Spleen (tissue), 11 donors: ENCODE measurements at regions not wholly inside any gene's neighbourhood (a gene's known extent, or its start where the extent isn't known, plus 50 kb on each side); places are given as distances from the start of the nearest gene placed in this dataset.

Experiments used
- DNase-seq: peaks from one replicate; pipeline ENCODE4 v3.0.0-alpha.2; 2020
- H3K27ac ChIP-seq, 8 donors: fragments of 200-600 bp; sonication (generic) in 7 of 8; 1 replicate in 4 of 8; 2 replicates in 4 of 8; pipeline versions ENCODE4 v1.5.0 to v1.8.0; 2016 to 2021; ENCODE audit warnings: inconsistent platforms in 4 of 8, mild to moderate bottlenecking in 4 of 8, moderate library complexity in 1 of 8
- H3K27me3 ChIP-seq, 7 donors: fragments of 200-600 bp; sonication (generic) in 6 of 7; replicated peaks in 1 of 7; 1 replicate in 4 of 7; 2 replicates in 3 of 7; pipeline versions ENCODE4 v1.5.0 to v1.8.0; 2016 to 2021; ENCODE audit warnings: inconsistent platforms in 3 of 7, mild to moderate bottlenecking in 1 of 7
- H3K36me3 ChIP-seq, 6 donors: fragments of 200-600 bp; sonication (generic) in 5 of 6; 1 replicate in 4 of 6; 2 replicates in 2 of 6; pipeline versions ENCODE4 v1.5.0 to v1.8.0; 2016 to 2021; ENCODE audit warnings: inconsistent platforms in 2 of 6
- H3K4me1 ChIP-seq, 6 donors: fragments of 200-600 bp; sonication (generic) in 5 of 6; 1 replicate in 3 of 6; 2 replicates in 3 of 6; pipeline versions ENCODE4 v1.5.0 to v1.8.0; 2016 to 2021; ENCODE audit warnings: inconsistent platforms in 3 of 6
- H3K4me3 ChIP-seq, 8 donors: fragments of 200-600 bp; sonication (generic) in 7 of 8; 1 replicate in 4 of 8; 2 replicates in 4 of 8; pipeline versions ENCODE4 v1.5.0 to v1.8.0; 2016 to 2021; ENCODE audit warnings: inconsistent platforms in 4 of 8, mild to moderate bottlenecking in 4 of 8, moderate library complexity in 2 of 8
- H3K9me3 ChIP-seq, 8 donors: fragments of 200-600 bp; sonication (generic) in 7 of 8; 1 replicate in 4 of 8; 2 replicates in 4 of 8; pipeline versions ENCODE4 v1.5.0 to v1.8.0; 2016 to 2021; ENCODE audit warnings: inconsistent platforms in 4 of 8
- CTCF ChIP-seq, 11 experiments: fragments of 200-600 bp in 7 of 11; fragments of 450-650 bp in 4 of 11; sonication (generic) in 4 of 11; IDR thresholded peaks in 8 of 11; conservative IDR thresholded peaks in 3 of 11; 1 replicate in 7 of 11; 2 replicates in 4 of 11; pipeline versions ENCODE4 v1.4.0 to v1.8.0; 2016 to 2021; ENCODE audit warnings: antibody characterized with exemption in 11 of 11, inconsistent platforms in 4 of 11, mild to moderate bottlenecking in 1 of 11
- POLR2A ChIP-seq, 3 donors: fragments of 450-650 bp; IDR thresholded peaks; one replicate each; pipeline ENCODE4 v1.5.1; 2017; ENCODE audit warnings: antibody characterized with exemption in 3 of 3, mild to moderate bottlenecking in 1 of 3
- POLR2AphosphoS5 ChIP-seq, 3 donors: sonication (generic); formaldehyde crosslinking; IDR thresholded peaks; one replicate each; pipeline ENCODE4 v1.5.1; 2017; ENCODE audit warnings: antibody characterized with exemption in 3 of 3
- WGBS, 5 donors: extraction: QIAGEN DNeasy Blood & Tissue Kit in 3 of 5; methylation state at CpG; one replicate each; pipeline versions ENCODE4 v1.1.5 to v1.1.7; 2013 to 2018; 5-methylcytosine and 5-hydroxymethylcytosine counted together
- intact Hi-C: fragments of 100-400 bp; cut with DNase I; formaldehyde crosslinking; loops from one replicate; pipeline ENCODE4 v1.15.0; 2023; ENCODE audit warnings: low total_unique reads
- donor health status: healthy with polysubstance abuse.
- donor health status: DM: no; HTN: no; CAD: no; lungs with moderate emphysema.
- donor health status: DM: no; HTN: no; CAD: no.
- donor health status: Bipolar disorder and iron deficiency.
- donor health status: healthy.
- donor health status: DM: no; HTN: no; CAD: no.
- donor health status: DM: yes; HTN: yes; CAD: no.

DNA sequence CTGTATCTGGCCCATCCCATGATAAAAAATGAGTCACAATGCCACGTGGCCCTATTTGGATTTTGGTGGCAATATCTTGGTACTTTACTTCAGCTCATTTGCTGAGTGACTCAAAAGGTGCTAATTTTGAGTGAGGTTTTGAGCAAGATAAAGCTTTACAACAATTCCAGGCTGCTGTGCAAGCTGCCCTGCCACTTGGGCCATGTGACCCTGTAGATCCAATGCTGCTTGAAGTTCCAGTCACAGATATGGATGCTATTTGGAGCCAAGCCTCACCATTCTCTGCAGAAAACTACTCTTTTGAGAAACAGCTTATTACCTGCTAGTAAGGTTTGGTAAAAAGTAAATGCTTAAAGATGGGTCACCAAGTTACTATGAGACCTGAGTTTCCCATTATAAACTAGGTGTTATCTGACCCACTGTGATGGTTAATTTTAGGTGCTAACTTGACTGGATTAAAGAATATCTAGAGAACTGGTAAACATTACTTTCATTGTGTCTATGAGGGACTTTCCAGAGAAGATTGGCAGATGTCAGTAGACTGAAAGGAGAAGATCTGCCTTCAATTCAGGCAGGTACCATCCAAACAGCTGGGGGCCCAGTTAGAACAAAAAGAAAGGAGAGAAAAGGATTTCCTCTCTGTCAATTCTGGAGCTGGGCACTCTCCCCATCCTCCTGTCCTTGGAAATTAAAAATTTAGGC lies 1083.9 kb downstream of the DIPK2A start:
- intact Hi-C loops, result no loop called here
- DNase-seq, result no peak
- Histone ChIP-seq H3K4me3 (no peak overlapping the region), H3K9me3 (peaks cover 0 to 5% (median 1%) of the 10 kb centered on the region in 8 donors), H3K27ac (no peak overlapping the region), H3K36me3 (no peaks in the 10 kb centered on the region), H3K27me3 (no peaks in the 10 kb centered on the region), H3K4me1 (no peaks in the 10 kb centered on the region)
- TF ChIP-seq POLR2AphosphoS5 (IDR thresholded peaks at IDR 0.05) (no peak), POLR2A (IDR thresholded peaks at IDR 0.05) (no peak), CTCF (IDR thresholded peaks at IDR 0.05 in 8 of 11, conservative IDR thresholded peaks at IDR 0.05 in 3 of 11) (no peak)
- WGBS, 5 donors, result 57 to 79% (median 70%) methylated on average over 1 of the region's 1 CpG

- 74 to 98% (median 97%) methylated on average over 1 of the region's 1 CpG for WGBS, 5 donors
- peaks cover 0 to 28% (median 21%) of the 10 kb centered on the region in 8 donors for H3K9me3 ChIP-seq
- no peaks in the 10 kb centered on the region for H3K4me1 ChIP-seq
- intact Hi-C loops, result no loop called here
- DNase-seq, result no peak
- no peak overlapping the region for H3K4me3 ChIP-seq
- no peak overlapping the region for H3K27ac ChIP-seq
- H3K27me3 ChIP-seq, result no peaks in the 10 kb centered on the region
- H3K36me3 ChIP-seq, result no peaks in the 10 kb centered on the region
- TF ChIP-seq CTCF (IDR thresholded peaks at IDR 0.05 in 8 of 11, conservative IDR thresholded peaks at IDR 0.05 in 3 of 11), result no peak
Measured at GRCh38 chr3:145058483-145058882, 1086.9 kb downstream of the DIPK2A start.

- Histone ChIP-seq H3K27me3 (no peaks in the 10 kb centered on the region), H3K27ac (no peak overlapping the region), H3K36me3 (no peaks in the 10 kb centered on the region), H3K9me3 (peaks cover 0 to 43% (median 24%) of the 10 kb centered on the region in 8 donors), H3K4me1 (no peaks in the 10 kb centered on the region), H3K4me3 (no peak overlapping the region)
- WGBS, 5 donors, result 81 to 86% (median 83%) methylated on average over 5 of the region's 5 CpGs
- intact Hi-C loops, result no loop called here
- DNase-seq, result no peak
- TF ChIP-seq CTCF (IDR thresholded peaks at IDR 0.05 in 8 of 11, conservative IDR thresholded peaks at IDR 0.05 in 3 of 11), result no peak
- TF ChIP-seq POLR2A (IDR thresholded peaks at IDR 0.05), result no peak
- no peak for TF ChIP-seq POLR2AphosphoS5 (IDR thresholded peaks at IDR 0.05)
Measured at GRCh38 chr3:145063616-145064015, 1092.0 kb downstream of the DIPK2A start.

- no peak overlapping the region for H3K27ac ChIP-seq
- H3K9me3 ChIP-seq, result peaks cover 0 to 20% (median 9%) of the 10 kb centered on the region in 8 donors
- intact Hi-C loops, result no loop called here
- no peak overlapping the region for H3K4me3 ChIP-seq
- no peaks in the 10 kb centered on the region for H3K27me3 ChIP-seq
- DNase-seq, result no peak
- no peaks in the 10 kb centered on the region for H3K36me3 ChIP-seq
- 90 to 99% (median 96%) methylated on average over 2 of the region's 2 CpGs for WGBS, 5 donors
- TF ChIP-seq CTCF (IDR thresholded peaks at IDR 0.05 in 8 of 11, conservative IDR thresholded peaks at IDR 0.05 in 3 of 11) (no peak), POLR2AphosphoS5 (IDR thresholded peaks at IDR 0.05) (no peak), POLR2A (IDR thresholded peaks at IDR 0.05) (no peak)
- no peaks in the 10 kb centered on the region for H3K4me1 ChIP-seq
Measured at GRCh38 chr3:145070795-145071194, 1090.2 kb downstream of the PLOD2 start.
